ENCODE measurements at regions not wholly inside any gene's neighbourhood (a gene's known extent, or its start where the extent isn't known, plus 50 kb on each side); places are given as distances from the start of the nearest gene placed in this dataset.
"Not testable (repeated sequence)": the region's sequence is repeated elsewhere in the genome, so short reads cannot be mapped to it uniquely, and the experiment has no call there.

GRCh38 chr9:85878872-85879597, 61.9 kb upstream of the NAA35 start:
- DNase-seq (ENCODE audit: extremely low read depth in 1 of 2, low read depth in 1 of 2): not testable (repeated sequence)

DNA sequence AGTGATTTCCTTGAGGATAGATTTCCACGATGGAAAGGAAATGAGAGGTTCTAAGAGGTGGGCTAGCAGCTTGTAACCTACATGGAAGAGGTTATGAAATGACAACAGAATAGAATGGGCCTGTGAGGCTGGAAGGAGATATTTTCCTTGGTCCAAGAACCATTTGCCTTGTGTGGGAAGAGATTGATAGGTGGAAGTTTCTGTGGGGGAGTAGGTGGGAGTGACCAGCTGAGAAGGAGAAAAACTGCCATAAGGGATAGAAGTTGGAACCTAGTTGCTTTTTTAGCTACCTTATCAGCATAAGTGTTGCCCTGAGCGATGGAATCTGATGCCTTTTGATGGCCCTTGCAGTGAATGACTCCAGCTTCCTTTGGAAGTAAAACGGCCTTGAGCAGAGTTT, 60.4 kb upstream of the NAA35 start:
- DNase-seq (ENCODE audit: extremely low read depth in 1 of 2, low read depth in 1 of 2): not testable (repeated sequence)

DNA sequence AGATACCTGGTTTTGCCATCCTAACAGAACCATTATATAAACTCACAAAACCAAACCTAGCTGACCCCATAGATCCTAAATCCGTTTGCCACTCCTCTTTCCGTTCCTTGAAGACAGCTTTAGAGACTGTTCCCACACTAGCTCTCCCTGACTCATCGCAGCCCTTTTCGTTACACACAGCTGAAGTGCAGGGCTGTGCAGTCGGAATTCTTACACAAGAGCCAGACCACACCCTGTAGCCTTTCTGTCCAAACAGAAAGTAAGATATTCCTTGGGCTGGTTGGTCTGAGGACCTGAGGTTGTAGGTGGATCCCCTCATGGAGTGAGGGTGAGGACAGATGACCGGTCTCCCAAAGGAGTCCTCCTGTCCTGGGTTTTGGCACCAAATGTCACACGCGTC, 56.7 kb upstream of the NAA35 start:
- no peak for DNase-seq (ENCODE audit: extremely low read depth in 1 of 2, low read depth in 1 of 2)

- DNase-seq (ENCODE audit: extremely low read depth in 1 of 2, low read depth in 1 of 2): no peak
Observed at GRCh38 chr9:85890962-85891361, 50.0 kb upstream of the NAA35 start.

Measured in stimulated activated CD8-positive, alpha-beta memory T cell treated with anti-CD3 and anti-CD28 coated beads, Interleukin-7, amount 100 ng/mL, for 48 hours (primary cell).